ENCODE measurements at regions not wholly inside any gene's neighbourhood (a gene's known extent, or its start where the extent isn't known, plus 50 kb on each side); places are given as distances from the start of the nearest gene placed in this dataset.

DNA sequence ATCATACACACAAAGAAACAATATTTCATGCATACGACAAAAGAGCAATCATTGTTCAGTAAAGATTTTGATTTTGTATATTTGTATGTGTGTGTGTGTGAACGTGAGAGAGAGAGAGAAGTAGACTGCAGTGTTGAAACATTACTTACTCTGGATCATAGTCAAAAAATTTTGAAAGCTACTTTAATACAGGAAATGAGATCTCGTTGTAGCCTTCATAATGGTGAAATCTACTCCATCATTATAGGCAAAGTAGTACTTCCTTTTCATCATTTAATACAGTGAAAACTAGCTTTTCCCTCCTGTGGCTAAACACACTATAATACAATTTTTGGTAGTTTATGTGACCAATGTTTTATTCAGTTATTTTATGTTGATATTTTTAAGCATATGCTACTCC, 1427.7 kb upstream of the C9orf72 start:
- TF ChIP-seq, protein P1, sequence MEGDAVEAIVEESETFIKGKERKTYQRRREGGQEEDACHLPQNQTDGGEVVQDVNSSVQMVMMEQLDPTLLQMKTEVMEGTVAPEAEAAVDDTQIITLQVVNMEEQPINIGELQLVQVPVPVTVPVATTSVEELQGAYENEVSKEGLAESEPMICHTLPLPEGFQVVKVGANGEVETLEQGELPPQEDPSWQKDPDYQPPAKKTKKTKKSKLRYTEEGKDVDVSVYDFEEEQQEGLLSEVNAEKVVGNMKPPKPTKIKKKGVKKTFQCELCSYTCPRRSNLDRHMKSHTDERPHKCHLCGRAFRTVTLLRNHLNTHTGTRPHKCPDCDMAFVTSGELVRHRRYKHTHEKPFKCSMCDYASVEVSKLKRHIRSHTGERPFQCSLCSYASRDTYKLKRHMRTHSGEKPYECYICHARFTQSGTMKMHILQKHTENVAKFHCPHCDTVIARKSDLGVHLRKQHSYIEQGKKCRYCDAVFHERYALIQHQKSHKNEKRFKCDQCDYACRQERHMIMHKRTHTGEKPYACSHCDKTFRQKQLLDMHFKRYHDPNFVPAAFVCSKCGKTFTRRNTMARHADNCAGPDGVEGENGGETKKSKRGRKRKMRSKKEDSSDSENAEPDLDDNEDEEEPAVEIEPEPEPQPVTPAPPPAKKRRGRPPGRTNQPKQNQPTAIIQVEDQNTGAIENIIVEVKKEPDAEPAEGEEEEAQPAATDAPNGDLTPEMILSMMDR (IDR thresholded peaks at IDR 0.05): no peak
- TF ChIP-seq POLR2A (IDR thresholded peaks at IDR 0.05): no peak

Measured in right lobe of liver (tissue), 4 donors.